SK-N-SH treated with all-trans-retinoic acid at 6 μM for 48 hours (cell line): ENCODE measurements at regions not wholly inside any gene's neighbourhood (a gene's known extent, or its start where the extent isn't known, plus 50 kb on each side); places are given as distances from the start of the nearest gene placed in this dataset.

Experiments used
- ATAC-seq: fragments of 200-7000 bp; cut with Tn5 transposase; 3 replicates; pipeline ENCODE4 v1.9.1; 2020; ENCODE audit warnings: mild to moderate bottlenecking, moderate library complexity
- ARNTL ChIP-seq: fragments of 450-650 bp; formaldehyde crosslinking; IDR thresholded peaks from 2 replicates; pipeline ENCODE4 v1.5.0; 2020; ENCODE audit warnings: low read depth, mild to moderate bottlenecking, moderate library complexity, borderline replicate concordance
- BACH2 ChIP-seq: fragments of 250-450 bp; sonication (Bioruptor Pico); IDR thresholded peaks from 2 replicates; pipeline ENCODE4 v1.9.0; 2021; ENCODE audit warnings: mild to moderate bottlenecking, borderline replicate concordance
- CREB5 ChIP-seq: fragments of 250-450 bp; sonication (Bioruptor Pico); IDR thresholded peaks from 2 replicates; pipeline ENCODE4 v1.5.1; 2020; ENCODE audit warnings: low read depth, mild to moderate bottlenecking, moderate library complexity
- CSDC2 ChIP-seq: fragments of 250-450 bp; sonication (Bioruptor Pico); IDR thresholded peaks from 2 replicates; pipeline ENCODE4 v1.5.0; 2020; ENCODE audit warnings: mild to moderate bottlenecking, moderate library complexity
- ESRRG ChIP-seq: fragments of 250-450 bp; sonication (Bioruptor Pico); IDR thresholded peaks from 2 replicates; pipeline ENCODE4 v1.6.1; 2021; ENCODE audit warnings: mild to moderate bottlenecking
- OSR1 ChIP-seq: fragments of 250-450 bp; sonication (Bioruptor Pico); IDR thresholded peaks from 2 replicates; pipeline ENCODE4 v1.8.0; 2022; ENCODE audit warnings: moderate library complexity, mild to moderate bottlenecking, inconsistent platforms
- PPARA ChIP-seq: fragments of 250-450 bp; sonication (Bioruptor Pico); IDR thresholded peaks from 2 replicates; pipeline ENCODE4 v1.5.0; 2020; ENCODE audit warnings: mild to moderate bottlenecking, borderline replicate concordance
- RARB ChIP-seq: fragments of 250-450 bp; sonication (Bioruptor Pico); IDR thresholded peaks from 2 replicates; pipeline ENCODE4 v1.8.0; 2021; ENCODE audit warnings: mild to moderate bottlenecking, moderate library complexity
- TCF4 ChIP-seq: fragments of 250-450 bp; sonication (Bioruptor Pico); IDR thresholded peaks from 2 replicates; pipeline ENCODE4 v1.8.0; 2021; ENCODE audit warnings: mild to moderate bottlenecking, moderate library complexity, borderline replicate concordance
- TOX ChIP-seq: fragments of 250-450 bp; sonication (Bioruptor Pico); IDR thresholded peaks from 2 replicates; pipeline ENCODE4 v1.8.0; 2021; ENCODE audit warnings: mild to moderate bottlenecking, moderate library complexity, borderline replicate concordance
- TSHZ2 ChIP-seq: fragments of 250-450 bp; sonication (Bioruptor Pico); IDR thresholded peaks from 2 replicates; pipeline ENCODE4 v1.5.0; 2020; ENCODE audit warnings: mild to moderate bottlenecking, moderate library complexity
- ZC3H10 ChIP-seq: fragments of 250-450 bp; sonication (Bioruptor Pico); IDR thresholded peaks from 2 replicates; pipeline ENCODE4 v1.5.1; 2021; ENCODE audit warnings: mild to moderate bottlenecking, moderate library complexity
- ZFP3 ChIP-seq: fragments of 250-450 bp; sonication (Bioruptor Pico); IDR thresholded peaks from 2 replicates; pipeline ENCODE4 v1.5.0; 2020; ENCODE audit warnings: mild to moderate bottlenecking, moderate library complexity
- ZFP30 ChIP-seq: fragments of 450-650 bp; formaldehyde crosslinking; IDR thresholded peaks from 2 replicates; pipeline ENCODE4 v1.5.0; 2022; ENCODE audit warnings: mild to moderate bottlenecking, moderate library complexity
- ZNF565 ChIP-seq: fragments of 450-650 bp; formaldehyde crosslinking; conservative IDR thresholded peaks from 2 replicates; pipeline ENCODE4 v1.5.0; 2020; ENCODE audit warnings: low read depth, mild to moderate bottlenecking, moderate library complexity
- ZNF70 ChIP-seq: fragments of 450-650 bp; formaldehyde crosslinking; IDR thresholded peaks from 2 replicates; pipeline ENCODE4 v1.5.0; 2020; ENCODE audit warnings: mild to moderate bottlenecking, moderate library complexity
- ZNF8 ChIP-seq: fragments of 450-650 bp; formaldehyde crosslinking; IDR thresholded peaks from 2 replicates; pipeline ENCODE4 v1.5.0; 2020; ENCODE audit warnings: mild to moderate bottlenecking, moderate library complexity
- TF ChIP-seq, protein P1 (sequence below): fragments of 250-450 bp; sonication (Bioruptor Pico); IDR thresholded peaks from 2 replicates; pipeline ENCODE4 v1.8.0; 2021; ENCODE audit warnings: low read depth, mild to moderate bottlenecking, moderate library complexity, borderline replicate concordance
- TF ChIP-seq, protein P2 (sequence below): fragments of 250-450 bp; sonication (Bioruptor Pico); IDR thresholded peaks from 2 replicates; pipeline ENCODE4 v1.5.1; 2021; ENCODE audit warnings: mild to moderate bottlenecking, moderate library complexity
- TF ChIP-seq, protein P3 (sequence below): fragments of 250-450 bp; sonication (Bioruptor Pico); IDR thresholded peaks from 2 replicates; pipeline ENCODE4 v1.8.0; 2020; ENCODE audit warnings: mild to moderate bottlenecking, moderate library complexity, borderline replicate concordance

DNA sequence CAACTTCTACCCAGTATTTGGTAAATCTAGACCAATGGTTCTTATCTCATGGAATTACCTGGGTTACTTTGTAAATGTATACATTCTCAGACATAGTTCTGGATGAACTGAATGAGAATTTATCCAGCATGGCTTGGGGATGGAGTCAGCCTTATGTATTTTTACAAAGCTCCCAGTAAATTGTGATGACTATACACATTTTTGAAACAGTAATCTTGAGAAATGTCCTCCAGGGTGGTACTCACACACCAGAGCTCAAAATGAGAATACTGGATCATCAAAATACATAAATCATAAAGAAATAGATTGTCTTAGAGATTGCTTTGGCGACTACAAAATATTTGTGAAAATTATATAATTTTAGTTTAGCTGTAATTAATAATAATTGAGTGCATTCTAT lies 722.1 kb upstream of the DPPA4 start:
- TF ChIP-seq, protein P1, sequence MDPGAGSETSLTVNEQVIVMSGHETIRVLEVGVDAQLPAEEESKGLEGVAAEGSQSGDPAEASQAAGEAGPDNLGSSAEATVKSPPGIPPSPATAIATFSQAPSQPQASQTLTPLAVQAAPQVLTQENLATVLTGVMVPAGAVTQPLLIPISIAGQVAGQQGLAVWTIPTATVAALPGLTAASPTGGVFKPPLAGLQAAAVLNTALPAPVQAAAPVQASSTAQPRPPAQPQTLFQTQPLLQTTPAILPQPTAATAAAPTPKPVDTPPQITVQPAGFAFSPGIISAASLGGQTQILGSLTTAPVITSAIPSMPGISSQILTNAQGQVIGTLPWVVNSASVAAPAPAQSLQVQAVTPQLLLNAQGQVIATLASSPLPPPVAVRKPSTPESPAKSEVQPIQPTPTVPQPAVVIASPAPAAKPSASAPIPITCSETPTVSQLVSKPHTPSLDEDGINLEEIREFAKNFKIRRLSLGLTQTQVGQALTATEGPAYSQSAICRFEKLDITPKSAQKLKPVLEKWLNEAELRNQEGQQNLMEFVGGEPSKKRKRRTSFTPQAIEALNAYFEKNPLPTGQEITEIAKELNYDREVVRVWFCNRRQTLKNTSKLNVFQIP (CRISPR knock-in tag) = no peak
- TF ChIP-seq OSR1 (CRISPR knock-in tag) = no peak
- no peak for TF ChIP-seq CSDC2 (CRISPR knock-in tag)
- no peak for TF ChIP-seq TOX (CRISPR knock-in tag)
- no peak for TF ChIP-seq ZC3H10 (CRISPR knock-in tag)
- TF ChIP-seq ESRRG (CRISPR knock-in tag) = no peak
- TF ChIP-seq ZFP30 = no peak
- no peak for TF ChIP-seq PPARA
- no peak for TF ChIP-seq ZFP3 (CRISPR knock-in tag)
- no peak for TF ChIP-seq RARB (CRISPR knock-in tag)
- TF ChIP-seq ZNF70 (CRISPR knock-in tag) = no peak
- ATAC-seq = no peak

GRCh38 chr3:110062716-110063115 lies 725.4 kb upstream of the DPPA4 start:
- TF ChIP-seq ESRRG (CRISPR knock-in tag) (no peak), PPARA (no peak), ARNTL (CRISPR knock-in tag) (no peak)
- ATAC-seq = no peak

- ATAC-seq = no peak
- TF ChIP-seq ZNF565 (CRISPR knock-in tag) (no peak), ZC3H10 (CRISPR knock-in tag) (no peak), ZNF70 (CRISPR knock-in tag) (no peak), RARB (CRISPR knock-in tag) (no peak), TCF4 (CRISPR knock-in tag) (no peak), ZFP3 (CRISPR knock-in tag) (no peak), TSHZ2 (no peak)
- TF ChIP-seq, protein P2, sequence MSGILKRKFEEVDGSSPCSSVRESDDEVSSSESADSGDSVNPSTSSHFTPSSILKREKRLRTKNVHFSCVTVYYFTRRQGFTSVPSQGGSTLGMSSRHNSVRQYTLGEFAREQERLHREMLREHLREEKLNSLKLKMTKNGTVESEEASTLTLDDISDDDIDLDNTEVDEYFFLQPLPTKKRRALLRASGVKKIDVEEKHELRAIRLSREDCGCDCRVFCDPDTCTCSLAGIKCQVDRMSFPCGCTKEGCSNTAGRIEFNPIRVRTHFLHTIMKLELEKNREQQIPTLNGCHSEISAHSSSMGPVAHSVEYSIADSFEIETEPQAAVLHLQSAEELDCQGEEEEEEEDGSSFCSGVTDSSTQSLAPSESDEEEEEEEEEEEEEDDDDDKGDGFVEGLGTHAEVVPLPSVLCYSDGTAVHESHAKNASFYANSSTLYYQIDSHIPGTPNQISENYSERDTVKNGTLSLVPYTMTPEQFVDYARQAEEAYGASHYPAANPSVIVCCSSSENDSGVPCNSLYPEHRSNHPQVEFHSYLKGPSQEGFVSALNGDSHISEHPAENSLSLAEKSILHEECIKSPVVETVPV (CRISPR knock-in tag) = no peak
- TF ChIP-seq, protein P3, sequence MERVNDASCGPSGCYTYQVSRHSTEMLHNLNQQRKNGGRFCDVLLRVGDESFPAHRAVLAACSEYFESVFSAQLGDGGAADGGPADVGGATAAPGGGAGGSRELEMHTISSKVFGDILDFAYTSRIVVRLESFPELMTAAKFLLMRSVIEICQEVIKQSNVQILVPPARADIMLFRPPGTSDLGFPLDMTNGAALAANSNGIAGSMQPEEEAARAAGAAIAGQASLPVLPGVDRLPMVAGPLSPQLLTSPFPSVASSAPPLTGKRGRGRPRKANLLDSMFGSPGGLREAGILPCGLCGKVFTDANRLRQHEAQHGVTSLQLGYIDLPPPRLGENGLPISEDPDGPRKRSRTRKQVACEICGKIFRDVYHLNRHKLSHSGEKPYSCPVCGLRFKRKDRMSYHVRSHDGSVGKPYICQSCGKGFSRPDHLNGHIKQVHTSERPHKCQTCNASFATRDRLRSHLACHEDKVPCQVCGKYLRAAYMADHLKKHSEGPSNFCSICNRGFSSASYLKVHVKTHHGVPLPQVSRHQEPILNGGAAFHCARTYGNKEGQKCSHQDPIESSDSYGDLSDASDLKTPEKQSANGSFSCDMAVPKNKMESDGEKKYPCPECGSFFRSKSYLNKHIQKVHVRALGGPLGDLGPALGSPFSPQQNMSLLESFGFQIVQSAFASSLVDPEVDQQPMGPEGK (CRISPR knock-in tag) = no peak
These were observed 725.8 kb upstream of the DPPA4 start for GRCh38 chr3:110063178-110063577.

GRCh38 chr3:110066206-110066605 lies 728.9 kb upstream of the DPPA4 start:
- no peak for ATAC-seq
- TF ChIP-seq ZNF8 (no peak), ZC3H10 (CRISPR knock-in tag) (no peak), CREB5 (CRISPR knock-in tag) (no peak), ZFP30 (no peak), CSDC2 (CRISPR knock-in tag) (no peak), ZNF70 (CRISPR knock-in tag) (no peak), ZFP3 (CRISPR knock-in tag) (no peak), TSHZ2 (no peak), RARB (CRISPR knock-in tag) (no peak), ESRRG (CRISPR knock-in tag) (no peak), BACH2 (CRISPR knock-in tag) (no peak)
- TF ChIP-seq, protein P2 (CRISPR knock-in tag) = no peak
